Stimulated activated CD4-positive, alpha-beta T cell treated with anti-CD3 and anti-CD28 coated beads, Interleukin-15, amount 100 ng/mL, for 48 hours (primary cell): ENCODE measurements at regions not wholly inside any gene's neighbourhood (a gene's known extent, or its start where the extent isn't known, plus 50 kb on each side); places are given as distances from the start of the nearest gene placed in this dataset.

Source experiments
- DNase-seq, 2 donors: peaks; one replicate each; pipeline ENCODE4 v3.0.0-alpha.2; 2020; ENCODE audit warnings: low read depth in 2 of 2

GRCh38 chr21:16363100-16363499 is 633.3 kb downstream of the USP25 start:
- no peak for DNase-seq

GRCh38 chr21:16363518-16363917 is 633.7 kb downstream of the USP25 start:
- DNase-seq, result no peak

- DNase-seq, result no peak
Observed at GRCh38 chr21:16366207-16366606, 636.4 kb downstream of the USP25 start.

- DNase-seq, result no peak
Observed at GRCh38 chr21:16367079-16367478, 637.3 kb downstream of the USP25 start.

- no peak for DNase-seq
Observed at GRCh38 chr21:16370186-16370585, 640.4 kb downstream of the USP25 start.

- no peak for DNase-seq
Observed at GRCh38 chr21:16372586-16372985, 642.8 kb downstream of the USP25 start.

- DNase-seq, result no peak
Observed at GRCh38 chr21:16376673-16377072, 646.9 kb downstream of the USP25 start.

GRCh38 chr21:16377120-16377658 is 647.4 kb downstream of the USP25 start:
- no peak for DNase-seq

- no peak for DNase-seq
Observed at GRCh38 chr21:16377857-16378256, 648.1 kb downstream of the USP25 start.

GRCh38 chr21:16378525-16378924 is 648.7 kb downstream of the USP25 start:
- no peak for DNase-seq

GRCh38 chr21:16388291-16388690 is 658.5 kb downstream of the USP25 start:
- DNase-seq, result no peak

GRCh38 chr21:16388911-16389560 is 659.3 kb downstream of the USP25 start:
- DNase-seq, result no peak

GRCh38 chr21:16389643-16390042 is 659.9 kb downstream of the USP25 start:
- no peak for DNase-seq

- DNase-seq, result no peak
Observed at GRCh38 chr21:16395285-16395684, 665.5 kb downstream of the USP25 start.

GRCh38 chr21:16402752-16403151 is 673.0 kb downstream of the USP25 start:
- DNase-seq, result no peak

GRCh38 chr21:16404776-16405175 is 675.0 kb downstream of the USP25 start:
- DNase-seq, result no peak

- no peak for DNase-seq
Observed at GRCh38 chr21:16406355-16406754, 676.6 kb downstream of the USP25 start.

- no peak for DNase-seq
Observed at GRCh38 chr21:16407403-16408240, 677.8 kb downstream of the USP25 start.

- no peak for DNase-seq
Observed at GRCh38 chr21:16408280-16408679, 678.5 kb downstream of the USP25 start.

GRCh38 chr21:16409352-16409751 is 679.6 kb downstream of the USP25 start:
- no peak for DNase-seq

- no peak for DNase-seq
Observed at GRCh38 chr21:16418226-16418625, 688.4 kb downstream of the USP25 start.

- no peak for DNase-seq
Observed at GRCh38 chr21:16418642-16419041, 688.9 kb downstream of the USP25 start.
